Spinal cord (tissue), 9 donors: ENCODE measurements at regions not wholly inside any gene's neighbourhood (a gene's known extent, or its start where the extent isn't known, plus 50 kb on each side); places are given as distances from the start of the nearest gene placed in this dataset.

Source experiments
- DNase-seq, 6 donors: peaks; one replicate each; pipeline versions ENCODE4 v3.0.0 to v3.0.0-alpha.2; 2013 to 2015; ENCODE audit warnings: low spot score in 6 of 6, low read depth in 4 of 6
- H3K27ac ChIP-seq: one replicate; pipeline ENCODE4 v1.5.1; 2013; ENCODE audit warnings: low read depth, low read length, control low read depth
- H3K27me3 ChIP-seq: one replicate; pipeline ENCODE4 v1.6.1; 2013; ENCODE audit warnings: low read length; ENCODE audit not compliant: control insufficient read depth, insufficient read depth
- H3K36me3 ChIP-seq: one replicate; pipeline ENCODE4 v1.6.1; 2013; ENCODE audit warnings: low read length; ENCODE audit not compliant: control insufficient read depth, insufficient read depth
- H3K4me1 ChIP-seq: one replicate; pipeline ENCODE4 v1.6.1; 2013; ENCODE audit warnings: low read length; ENCODE audit not compliant: control insufficient read depth, insufficient read depth
- H3K4me3 ChIP-seq: one replicate; pipeline ENCODE4 v1.5.1; 2013; ENCODE audit warnings: low read depth, low read length, control low read depth
- H3K9me3 ChIP-seq: one replicate; pipeline ENCODE4 v1.6.1; 2013; ENCODE audit warnings: low read length; ENCODE audit not compliant: control insufficient read depth, insufficient read depth
- WGBS: methylation state at CpG from one replicate; pipeline ENCODE4 v1.1.5; 2013; ENCODE audit warnings: missing lambda C conversion rate; ENCODE audit not compliant: insufficient coverage; 5-methylcytosine and 5-hydroxymethylcytosine counted together
- donor health status: healthy.

GRCh38 chr1:93775224-93775623 lies 93.6 kb upstream of the BCAR3 start:
- 97% methylated on average over 5 of the region's 6 CpGs for WGBS
- no peaks in the 10 kb centered on the region for H3K9me3 ChIP-seq
- H3K36me3 ChIP-seq: no peaks in the 10 kb centered on the region

GRCh38 chr1:93774707-93775106 lies 93.1 kb upstream of the BCAR3 start:
- H3K36me3 ChIP-seq: no peaks in the 10 kb centered on the region
- H3K4me1 ChIP-seq: peaks cover 9% of the 10 kb centered on the region
- no peak overlapping the region for H3K4me3 ChIP-seq
- peak in 2 of 6 donors; percentile 16 to 48 for DNase-seq
- H3K9me3 ChIP-seq: no peaks in the 10 kb centered on the region
- no peak overlapping the region for H3K27ac ChIP-seq
- H3K27me3 ChIP-seq: no peaks in the 10 kb centered on the region

More at GRCh38 chr1:93775224-93775623, 93.6 kb upstream of the BCAR3 start:
- no peak for DNase-seq
- H3K27ac ChIP-seq: no peak overlapping the region
- no peaks in the 10 kb centered on the region for H3K27me3 ChIP-seq
- H3K4me3 ChIP-seq: no peak overlapping the region
- peaks cover 4% of the 10 kb centered on the region for H3K4me1 ChIP-seq

- no peak overlapping the region for H3K27ac ChIP-seq
- H3K4me3 ChIP-seq: no peak overlapping the region
- H3K27me3 ChIP-seq: no peaks in the 10 kb centered on the region
- H3K9me3 ChIP-seq: no peaks in the 10 kb centered on the region
- no peaks in the 10 kb centered on the region for H3K36me3 ChIP-seq
- no peak for DNase-seq
- 100% methylated on average over 1 of the region's 2 CpGs for WGBS
- H3K4me1 ChIP-seq: peaks cover 21% of the 10 kb centered on the region
Measured at GRCh38 chr1:93773049-93773838, 91.6 kb upstream of the BCAR3 start.

- no peak for DNase-seq
- H3K36me3 ChIP-seq: no peaks in the 10 kb centered on the region
- no peaks in the 10 kb centered on the region for H3K27me3 ChIP-seq
- H3K9me3 ChIP-seq: no peaks in the 10 kb centered on the region
- H3K4me3 ChIP-seq: no peak overlapping the region
- WGBS: 83% methylated on average over 2 of the region's 2 CpGs
- H3K27ac ChIP-seq: no peak overlapping the region
- H3K4me1 ChIP-seq: peaks cover 26% of the 10 kb centered on the region
Measured at GRCh38 chr1:93771843-93772242, 90.2 kb upstream of the BCAR3 start.

GRCh38 chr1:93770640-93771039 lies 89.0 kb upstream of the BCAR3 start:
- H3K4me1 ChIP-seq: peaks cover 26% of the 10 kb centered on the region
- no peak for DNase-seq
- no peak overlapping the region for H3K27ac ChIP-seq
- H3K4me3 ChIP-seq: no peak overlapping the region
- no peaks in the 10 kb centered on the region for H3K9me3 ChIP-seq
- H3K27me3 ChIP-seq: no peaks in the 10 kb centered on the region
- no peaks in the 10 kb centered on the region for H3K36me3 ChIP-seq
- WGBS: no CpG with 5 or more reads among the region's 2 CpGs

- no peak for DNase-seq
- 81% methylated on average over 2 of the region's 2 CpGs for WGBS
- Histone ChIP-seq H3K27ac (no peak overlapping the region), H3K27me3 (no peaks in the 10 kb centered on the region), H3K4me3 (no peak overlapping the region), H3K9me3 (no peaks in the 10 kb centered on the region), H3K4me1 (peaks cover 22% of the 10 kb centered on the region), H3K36me3 (no peaks in the 10 kb centered on the region)
Measured at GRCh38 chr1:93769777-93770176, 88.1 kb upstream of the BCAR3 start.

GRCh38 chr1:93768380-93768863 lies 86.8 kb upstream of the BCAR3 start:
- Histone ChIP-seq H3K4me3 (no peak overlapping the region), H3K27ac (no peak overlapping the region), H3K4me1 (peaks cover 22% of the 10 kb centered on the region), H3K36me3 (no peaks in the 10 kb centered on the region), H3K9me3 (no peaks in the 10 kb centered on the region), H3K27me3 (no peaks in the 10 kb centered on the region)
- peak in 3 of 6 donors; percentile 40 to 84 (median 62) for DNase-seq
- WGBS: 34% methylated on average over 2 of the region's 6 CpGs

GRCh38 chr1:93766451-93766850 lies 84.8 kb upstream of the BCAR3 start:
- no peaks in the 10 kb centered on the region for H3K27me3 ChIP-seq
- DNase-seq: peak in 1 of 6 donors; percentile 25
- no peak overlapping the region for H3K27ac ChIP-seq
- WGBS: 80% methylated on average over 5 of the region's 7 CpGs
- no peaks in the 10 kb centered on the region for H3K9me3 ChIP-seq
- no peaks in the 10 kb centered on the region for H3K36me3 ChIP-seq
- peaks cover 22% of the 10 kb centered on the region for H3K4me1 ChIP-seq
- no peak overlapping the region for H3K4me3 ChIP-seq

GRCh38 chr1:93765099-93765498 lies 83.5 kb upstream of the BCAR3 start:
- Histone ChIP-seq H3K4me1 (peaks cover 21% of the 10 kb centered on the region), H3K27ac (no peak overlapping the region), H3K4me3 (no peak overlapping the region), H3K9me3 (no peaks in the 10 kb centered on the region), H3K27me3 (no peaks in the 10 kb centered on the region), H3K36me3 (no peaks in the 10 kb centered on the region)
- peak in 1 of 6 donors; percentile 28 for DNase-seq

GRCh38 chr1:93764366-93764750 lies 82.7 kb upstream of the BCAR3 start:
- Histone ChIP-seq H3K36me3 (no peaks in the 10 kb centered on the region), H3K27me3 (no peaks in the 10 kb centered on the region), H3K27ac (no peak overlapping the region), H3K4me3 (no peak overlapping the region), H3K4me1 (peaks cover 16% of the 10 kb centered on the region), H3K9me3 (no peaks in the 10 kb centered on the region)
- no peak for DNase-seq
- WGBS: 92% methylated on average over 5 of the region's 5 CpGs
